NT2/D1 (cell line): ENCODE measurements at regions not wholly inside any gene's neighbourhood (a gene's known extent, or its start where the extent isn't known, plus 50 kb on each side); places are given as distances from the start of the nearest gene placed in this dataset.
"Not testable (repeated sequence)": the region's sequence is repeated elsewhere in the genome, so short reads cannot be mapped to it uniquely, and the experiment has no call there.

ENCODE experiments used
- DNase-seq: peaks from one replicate; pipeline ENCODE4 v3.0.0-alpha.2; 2011; ENCODE audit warnings: low read depth, low spot score
- H3K27me3 ChIP-seq: 2 replicates; pipeline ENCODE4 v1.6.0; 2011; ENCODE audit warnings: mild to moderate bottlenecking; ENCODE audit not compliant: insufficient read length, insufficient read depth
- H3K36me3 ChIP-seq: 2 replicates; pipeline ENCODE4 v1.6.1; 2011; ENCODE audit warnings: mild to moderate bottlenecking, low read length, mixed read lengths; ENCODE audit not compliant: insufficient read depth, insufficient read length
- H3K4me1 ChIP-seq: 2 replicates; pipeline ENCODE4 v1.5.1; 2011; ENCODE audit not compliant: insufficient read depth, insufficient read length
- H3K4me3 ChIP-seq: 2 replicates; pipeline ENCODE4 v1.5.1; 2011; ENCODE audit warnings: low read depth; ENCODE audit not compliant: insufficient read length
- H3K9ac ChIP-seq: 2 replicates; pipeline ENCODE4 v1.6.0; 2011; ENCODE audit warnings: low read depth; ENCODE audit not compliant: insufficient read length
- H3K9me3 ChIP-seq: 2 replicates; pipeline ENCODE4 v1.5.1; 2011; ENCODE audit warnings: mild to moderate bottlenecking, low read length; ENCODE audit not compliant: insufficient read depth
- SUZ12 ChIP-seq: IDR thresholded peaks from 2 replicates; pipeline ENCODE4 v1.6.1; 2011; ENCODE audit not compliant: insufficient read length, insufficient read depth; ENCODE audit errors: extremely low read depth
- YY1 ChIP-seq: IDR thresholded peaks from 2 replicates; pipeline ENCODE4 v1.6.1; 2011; ENCODE audit not compliant: insufficient read length, insufficient read depth
- ZNF274 ChIP-seq: IDR thresholded peaks from 2 replicates; pipeline ENCODE4 v1.6.1; 2011; ENCODE audit warnings: mild to moderate bottlenecking, low read depth, low read length

- no peak for TF ChIP-seq SUZ12
- TF ChIP-seq ZNF274 = no peak
- no peak for TF ChIP-seq YY1
- H3K27me3 ChIP-seq = no peaks in the 10 kb centered on the region
These were observed 242.7 kb upstream of the KRR1 start for GRCh38 chr12:75754141-75754540.

DNA sequence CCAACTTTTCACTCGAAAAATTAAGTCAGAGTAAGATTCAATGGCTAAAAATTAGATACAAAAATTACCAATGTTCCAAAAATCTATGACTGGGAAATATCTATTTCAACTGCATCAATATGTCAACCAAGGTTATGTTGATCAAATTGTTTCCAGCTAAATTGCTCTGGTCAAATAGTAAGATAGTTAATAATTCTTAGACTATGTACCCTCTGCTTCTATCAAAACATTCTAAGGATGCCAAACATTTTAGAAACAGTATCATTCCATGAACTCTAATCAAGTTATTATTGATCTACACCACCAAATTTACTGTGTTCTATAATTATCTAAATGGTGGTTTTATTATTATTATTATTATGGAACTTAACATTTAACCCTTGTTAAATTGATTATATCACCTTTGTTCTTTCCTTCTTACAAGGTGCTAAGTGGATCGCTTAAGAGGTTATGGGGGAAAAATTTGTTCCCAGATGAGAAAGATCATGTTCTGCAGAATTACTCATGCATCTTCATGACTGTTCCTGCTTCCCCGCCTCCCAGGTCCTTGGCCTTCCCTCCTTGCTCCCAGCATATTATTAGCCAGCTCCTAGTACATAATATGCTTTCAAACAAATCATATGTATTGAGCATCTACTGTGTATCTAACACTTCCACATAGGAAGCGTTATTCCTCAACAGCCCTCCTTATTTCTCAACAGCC lies 240.5 kb upstream of the KRR1 start:
- H3K4me1 ChIP-seq = no peaks in the 10 kb centered on the region

More at GRCh38 chr12:75754141-75754540, 242.7 kb upstream of the KRR1 start:
- Histone ChIP-seq H3K4me3 (no peak overlapping the region), H3K9me3 (no peaks in the 10 kb centered on the region), H3K9ac (no peak overlapping the region), H3K36me3 (no peaks in the 10 kb centered on the region), H3K4me1 (no peaks in the 10 kb centered on the region)
- DNase-seq = no peak

DNA sequence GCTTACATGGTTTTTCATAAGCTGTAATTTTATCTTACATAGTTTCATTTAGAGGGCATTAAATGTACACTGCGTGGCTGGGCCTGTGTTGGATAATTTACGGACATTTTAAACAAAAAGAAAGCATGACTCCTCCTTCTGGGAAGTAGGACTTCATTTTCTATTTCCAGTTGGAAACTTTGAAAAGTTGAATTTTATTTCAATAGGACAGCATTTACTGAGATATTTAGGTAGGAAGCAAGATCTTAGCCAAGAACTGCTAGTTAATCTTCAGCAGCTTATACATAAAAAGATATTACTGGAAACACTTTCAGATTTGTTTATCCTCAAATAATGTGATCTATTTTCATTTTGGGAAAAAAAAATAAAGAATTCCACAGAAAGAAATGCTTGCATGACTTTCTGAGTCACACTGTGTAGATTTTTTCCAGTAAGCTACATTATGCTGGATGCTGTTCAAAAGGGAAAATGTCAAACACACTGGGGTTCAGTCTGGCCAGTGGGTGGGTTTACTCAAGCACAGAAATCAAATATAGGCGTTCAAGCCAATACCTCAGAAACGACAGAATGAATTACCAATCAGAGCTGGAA lies 239.4 kb upstream of the KRR1 start:
- H3K9ac ChIP-seq = no peak overlapping the region
- H3K4me1 ChIP-seq = no peaks in the 10 kb centered on the region
- no peaks in the 10 kb centered on the region for H3K36me3 ChIP-seq
- DNase-seq = no peak
- no peak overlapping the region for H3K4me3 ChIP-seq
- no peaks in the 10 kb centered on the region for H3K27me3 ChIP-seq
- H3K9me3 ChIP-seq = no peaks in the 10 kb centered on the region
- TF ChIP-seq ZNF274 = no peak
- no peak for TF ChIP-seq SUZ12
- no peak for TF ChIP-seq YY1

More for the DNA sequence above, 240.5 kb upstream of the KRR1 start:
- H3K4me3 ChIP-seq = no peak overlapping the region
- H3K9ac ChIP-seq = no peak overlapping the region
- H3K9me3 ChIP-seq = no peaks in the 10 kb centered on the region
- no peaks in the 10 kb centered on the region for H3K36me3 ChIP-seq
- H3K27me3 ChIP-seq = no peaks in the 10 kb centered on the region
- no peak for DNase-seq
- TF ChIP-seq YY1 (no peak), SUZ12 (no peak), ZNF274 (no peak)

DNA sequence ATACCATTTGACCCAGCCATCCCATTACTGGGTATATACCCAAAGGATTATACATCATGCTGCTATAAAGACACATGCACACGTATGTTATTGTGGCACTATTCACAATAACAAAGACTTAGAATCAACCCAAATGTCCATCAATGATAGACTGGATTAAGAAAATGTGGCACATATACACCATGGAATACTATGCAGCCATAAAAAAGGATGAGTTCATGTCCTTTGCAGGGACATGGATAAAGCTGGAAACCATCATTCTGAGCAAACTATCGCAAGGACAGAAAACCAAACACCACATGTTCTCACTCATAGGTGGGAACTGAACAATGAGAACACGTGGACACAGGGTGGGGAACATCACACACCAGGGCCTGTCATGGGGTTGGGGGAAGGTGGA lies 237.6 kb upstream of the KRR1 start:
- H3K4me3 ChIP-seq, H3K27me3 ChIP-seq, H3K36me3 ChIP-seq, H3K4me1 ChIP-seq, DNase-seq, H3K9ac ChIP-seq, H3K9me3 ChIP-seq: not testable (repeated sequence)

DNA sequence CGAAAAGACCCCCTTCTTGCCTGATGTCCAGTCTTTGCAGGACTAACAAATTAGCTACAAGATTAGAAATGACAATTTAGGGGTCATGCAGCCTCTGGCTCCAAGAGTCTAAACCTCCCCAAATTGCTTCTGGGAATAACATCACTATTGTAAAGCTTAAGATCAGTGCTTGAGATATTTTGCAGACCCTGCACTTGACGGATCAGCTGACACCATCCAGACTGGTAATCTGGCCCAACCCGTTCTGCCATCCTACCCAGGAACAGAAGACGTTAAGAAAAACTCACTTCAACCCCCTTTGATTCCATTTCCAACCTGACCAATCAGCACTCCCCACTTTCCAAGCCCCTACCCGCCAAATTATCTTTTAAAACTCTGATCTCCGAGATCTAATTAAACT lies 236.7 kb upstream of the KRR1 start:
- Histone ChIP-seq H3K4me3 (no peak overlapping the region), H3K27me3 (no peaks in the 10 kb centered on the region), H3K4me1 (no peaks in the 10 kb centered on the region), H3K36me3 (no peaks in the 10 kb centered on the region), H3K9ac (no peak overlapping the region), H3K9me3 (no peaks in the 10 kb centered on the region)
- no peak for TF ChIP-seq ZNF274
- no peak for DNase-seq

- Histone ChIP-seq H3K9me3 (no peaks in the 10 kb centered on the region), H3K36me3 (no peaks in the 10 kb centered on the region), H3K27me3 (no peaks in the 10 kb centered on the region), H3K4me1 (no peaks in the 10 kb centered on the region), H3K9ac (no peak overlapping the region), H3K4me3 (no peak overlapping the region)
- TF ChIP-seq SUZ12 (no peak), YY1 (no peak), ZNF274 (no peak)
- DNase-seq = no peak
These were observed 236.2 kb upstream of the KRR1 start for GRCh38 chr12:75747572-75748021.

DNA sequence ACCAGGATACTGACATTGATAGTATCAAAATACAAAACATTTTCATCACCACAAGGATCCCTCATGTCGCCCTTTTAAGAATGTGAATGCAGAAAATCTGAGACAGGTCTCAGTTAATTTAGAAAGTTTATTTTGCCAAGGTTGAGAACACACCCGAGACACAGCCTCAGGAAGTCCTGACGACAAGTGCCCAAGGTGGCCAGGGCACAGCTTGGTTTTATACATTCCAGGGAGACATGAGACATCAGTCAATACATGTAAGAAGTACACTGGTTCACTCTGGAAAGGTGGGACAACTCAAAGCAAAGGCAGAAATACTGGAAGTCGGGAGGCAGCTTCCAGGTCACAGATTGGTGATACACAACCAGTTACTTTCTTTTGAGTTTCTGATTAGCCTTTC lies 235.2 kb upstream of the KRR1 start:
- Histone ChIP-seq H3K36me3 (no peaks in the 10 kb centered on the region), H3K9me3 (no peaks in the 10 kb centered on the region), H3K4me1 (no peaks in the 10 kb centered on the region), H3K9ac (no peak overlapping the region), H3K27me3 (no peaks in the 10 kb centered on the region), H3K4me3 (no peak overlapping the region)
- no peak for TF ChIP-seq YY1
- TF ChIP-seq ZNF274 = no peak
- TF ChIP-seq SUZ12 = no peak
- DNase-seq = no peak
